Loucy (cell line): ENCODE measurements at regions not wholly inside any gene's neighbourhood (a gene's known extent, or its start where the extent isn't known, plus 50 kb on each side); places are given as distances from the start of the nearest gene placed in this dataset.

Source experiments
- H2AFZ ChIP-seq: fragments of 200-600 bp; sonication (generic); 2 replicates; pipeline ENCODE4 v1.6.0; 2016; ENCODE audit warnings: antibody characterized with exemption, mild to moderate bottlenecking, low read length, moderate library complexity
- H3F3A ChIP-seq: fragments of 200-600 bp; 2 replicates; pipeline ENCODE4 v1.6.0; 2016; ENCODE audit warnings: antibody characterized with exemption, low read depth, mild to moderate bottlenecking
- H3K27me3 ChIP-seq: fragments of 200-600 bp; sonication (generic); 2 replicates; pipeline ENCODE4 v1.6.1; 2014; ENCODE audit warnings: low read length, mild to moderate bottlenecking; ENCODE audit not compliant: insufficient read depth, poor library complexity, severe bottlenecking
- H3K36me3 ChIP-seq: fragments of 200-600 bp; sonication (generic); 2 replicates; pipeline ENCODE4 v1.6.1; 2016; ENCODE audit warnings: low read length; ENCODE audit not compliant: insufficient read depth
- H3K4me1 ChIP-seq: fragments of 200-600 bp; sonication (generic); 2 replicates; pipeline ENCODE4 v1.5.1; 2014; ENCODE audit warnings: low read length, mild to moderate bottlenecking; ENCODE audit not compliant: insufficient read depth, poor library complexity, severe bottlenecking
- H3K4me2 ChIP-seq: fragments of 200-600 bp; sonication (generic); 2 replicates; pipeline ENCODE4 v1.6.0; 2014; ENCODE audit warnings: antibody characterized with exemption, low read length, low read depth, mild to moderate bottlenecking; ENCODE audit not compliant: poor library complexity, severe bottlenecking
- H3K4me3 ChIP-seq: fragments of 200-600 bp; sonication (generic); 2 replicates; pipeline ENCODE4 v1.5.1; 2014; ENCODE audit warnings: low read length, mild to moderate bottlenecking, mixed read lengths; ENCODE audit not compliant: poor library complexity, severe bottlenecking
- H3K79me2 ChIP-seq: fragments of 200-600 bp; sonication (generic); 2 replicates; pipeline ENCODE4 v1.6.1; 2014; ENCODE audit warnings: low read length; ENCODE audit not compliant: insufficient read depth
- H3K9ac ChIP-seq: fragments of 200-600 bp; sonication (generic); 2 replicates; pipeline ENCODE4 v1.6.0; 2014; ENCODE audit warnings: mild to moderate bottlenecking, low read depth, low read length, moderate library complexity; ENCODE audit not compliant: poor library complexity, severe bottlenecking
- H3K9me2 ChIP-seq: fragments of 200-600 bp; sonication (generic); replicated peaks from 2 replicates; pipeline ENCODE4 v1.6.1; 2016; ENCODE audit warnings: low read depth, low read length, mixed read lengths
- H3K9me3 ChIP-seq: fragments of 200-600 bp; sonication (generic); 2 replicates; pipeline ENCODE4 v1.6.1; 2014; ENCODE audit warnings: mild to moderate bottlenecking, antibody characterized with exemption, low read length, low read depth; ENCODE audit not compliant: insufficient read depth
- H4K20me1 ChIP-seq: fragments of 200-600 bp; sonication (generic); 2 replicates; pipeline ENCODE4 v1.6.0; 2014; ENCODE audit warnings: antibody characterized with exemption, low read length, mild to moderate bottlenecking; ENCODE audit not compliant: insufficient read depth, poor library complexity, severe bottlenecking
- CTCF ChIP-seq: fragments of 200-600 bp; sonication (generic); conservative IDR thresholded peaks from 2 replicates; pipeline ENCODE4 v1.5.1; 2014; ENCODE audit warnings: mild to moderate bottlenecking, antibody characterized with exemption, low read length
- EZH2phosphoT487 ChIP-seq: fragments of 200-600 bp; IDR thresholded peaks from 2 replicates; pipeline ENCODE4 v1.6.1; 2018; ENCODE audit warnings: antibody characterized with exemption, mild to moderate bottlenecking, moderate library complexity, borderline replicate concordance

- Histone ChIP-seq H3K36me3 (no peaks in the 10 kb centered on the region), H3K4me1 (no peaks in the 10 kb centered on the region), H2AFZ (no peak overlapping the region), H3K9ac (no peak overlapping the region), H3K4me2 (no peak overlapping the region), H3K4me3 (no peak overlapping the region), H3K27me3 (no peaks in the 10 kb centered on the region), H3K9me2 (no peaks in the 10 kb centered on the region), H4K20me1 (no peaks in the 10 kb centered on the region), H3K79me2 (no peaks in the 10 kb centered on the region), H3F3A (no peaks in the 10 kb centered on the region), H3K9me3 (no peaks in the 10 kb centered on the region)
- TF ChIP-seq EZH2phosphoT487 = no peak
- no peak for TF ChIP-seq CTCF
Measured at GRCh38 chr17:65290056-65290455, 152.9 kb downstream of the RGS9 start.

GRCh38 chr17:65287040-65287439, 149.9 kb downstream of the RGS9 start:
- H3K9me2 ChIP-seq = no peaks in the 10 kb centered on the region
- H3K27me3 ChIP-seq = no peaks in the 10 kb centered on the region
- no peaks in the 10 kb centered on the region for H4K20me1 ChIP-seq
- TF ChIP-seq CTCF = no peak
- no peak overlapping the region for H3K9ac ChIP-seq
- no peaks in the 10 kb centered on the region for H3K9me3 ChIP-seq
- no peak overlapping the region for H3K4me2 ChIP-seq
- no peaks in the 10 kb centered on the region for H3F3A ChIP-seq
- H3K4me3 ChIP-seq = no peak overlapping the region
- H2AFZ ChIP-seq = no peak overlapping the region
- H3K4me1 ChIP-seq = no peaks in the 10 kb centered on the region
- H3K79me2 ChIP-seq = no peaks in the 10 kb centered on the region
- H3K36me3 ChIP-seq = no peaks in the 10 kb centered on the region

GRCh38 chr17:65283704-65284103, 146.5 kb downstream of the RGS9 start:
- no peaks in the 10 kb centered on the region for H3K27me3 ChIP-seq
- no peak overlapping the region for H3K4me3 ChIP-seq
- H3K9me3 ChIP-seq = no peaks in the 10 kb centered on the region
- H4K20me1 ChIP-seq = no peaks in the 10 kb centered on the region
- H3K4me1 ChIP-seq = no peaks in the 10 kb centered on the region
- H3K36me3 ChIP-seq = no peaks in the 10 kb centered on the region
- H3K9me2 ChIP-seq = no peaks in the 10 kb centered on the region
- H3F3A ChIP-seq = no peaks in the 10 kb centered on the region
- no peak for TF ChIP-seq CTCF
- TF ChIP-seq EZH2phosphoT487 = no peak
- no peak overlapping the region for H2AFZ ChIP-seq
- H3K9ac ChIP-seq = no peak overlapping the region
- no peak overlapping the region for H3K4me2 ChIP-seq
- H3K79me2 ChIP-seq = no peaks in the 10 kb centered on the region
